T-helper 2 cell treated with Interferon-gamma antibody and Interleukin-4, amounts not matched to agents 5 μg/mL and 100 μg/mL, for 36 hours (primary cell): ENCODE measurements at regions not wholly inside any gene's neighbourhood (a gene's known extent, or its start where the extent isn't known, plus 50 kb on each side); places are given as distances from the start of the nearest gene placed in this dataset.

Experiments
- DNase-seq: peaks from one replicate; pipeline ENCODE4 v3.0.0; 2021; ENCODE audit warnings: low spot score
- H3K27ac Mint-ChIP-seq: one replicate; pipeline ENCODE4 v1.8.0; 2021; ENCODE audit warnings: mild to moderate bottlenecking, mixed read lengths
- H3K27me3 Mint-ChIP-seq: one replicate; pipeline ENCODE4 v1.8.0; 2021; ENCODE audit warnings: low read depth, mixed read lengths
- H3K36me3 Mint-ChIP-seq: one replicate; pipeline ENCODE4 v1.8.0; 2021; ENCODE audit warnings: low read depth, mixed read lengths
- H3K4me1 Mint-ChIP-seq: one replicate; pipeline ENCODE4 v1.8.0; 2021; ENCODE audit warnings: low read depth, mixed read lengths
- H3K4me3 Mint-ChIP-seq: one replicate; pipeline ENCODE4 v1.8.0; 2022; ENCODE audit warnings: mild to moderate bottlenecking, moderate library complexity, mixed read lengths
- H3K9me3 Mint-ChIP-seq: one replicate; pipeline ENCODE4 v1.8.0; 2021; ENCODE audit warnings: mixed read lengths

GRCh38 chr4:138964716-138965426 is 50.7 kb upstream of the NOCT start:
- Mint-ChIP-seq H3K4me1 (no peaks in the 10 kb centered on the region), H3K27me3 (no peaks in the 10 kb centered on the region), H3K9me3 (no peaks in the 10 kb centered on the region), H3K27ac (no peak overlapping the region), H3K4me3 (no peak overlapping the region), H3K36me3 (no peaks in the 10 kb centered on the region)
- DNase-seq = no peak

- no peaks in the 10 kb centered on the region for H3K27me3 Mint-ChIP-seq
- H3K4me1 Mint-ChIP-seq = peaks cover 1% of the 10 kb centered on the region
- H3K4me3 Mint-ChIP-seq = no peak overlapping the region
- H3K36me3 Mint-ChIP-seq = no peaks in the 10 kb centered on the region
- no peak for DNase-seq
- no peak overlapping the region for H3K27ac Mint-ChIP-seq
- H3K9me3 Mint-ChIP-seq = no peaks in the 10 kb centered on the region
These were observed 52.2 kb upstream of the NOCT start for GRCh38 chr4:138963412-138963811.

GRCh38 chr4:138961664-138962063 is 53.9 kb upstream of the NOCT start:
- Mint-ChIP-seq H3K27ac (no peak overlapping the region), H3K4me1 (peaks cover 4% of the 10 kb centered on the region)

GRCh38 chr4:138961129-138961528 is 54.5 kb upstream of the NOCT start:
- Mint-ChIP-seq H3K4me3 (no peak overlapping the region), H3K9me3 (no peaks in the 10 kb centered on the region), H3K27ac (no peak overlapping the region), H3K36me3 (no peaks in the 10 kb centered on the region), H3K27me3 (peaks cover 2% of the 10 kb centered on the region), H3K4me1 (peaks cover 4% of the 10 kb centered on the region)
- DNase-seq = no peak

More at GRCh38 chr4:138961664-138962063, 53.9 kb upstream of the NOCT start:
- no peaks in the 10 kb centered on the region for H3K9me3 Mint-ChIP-seq
- H3K4me3 Mint-ChIP-seq = no peak overlapping the region
- H3K36me3 Mint-ChIP-seq = no peaks in the 10 kb centered on the region
- H3K27me3 Mint-ChIP-seq = peaks cover 2% of the 10 kb centered on the region
- no peak for DNase-seq

- H3K36me3 Mint-ChIP-seq = no peaks in the 10 kb centered on the region
- no peak for DNase-seq
- no peak overlapping the region for H3K4me3 Mint-ChIP-seq
- peaks cover 4% of the 10 kb centered on the region for H3K27me3 Mint-ChIP-seq
- no peak overlapping the region for H3K27ac Mint-ChIP-seq
- H3K9me3 Mint-ChIP-seq = no peaks in the 10 kb centered on the region
- H3K4me1 Mint-ChIP-seq = peaks cover 4% of the 10 kb centered on the region
These were observed 55.3 kb upstream of the NOCT start for GRCh38 chr4:138960175-138960710.

- Mint-ChIP-seq H3K9me3 (no peaks in the 10 kb centered on the region), H3K4me3 (no peak overlapping the region), H3K4me1 (peaks cover 4% of the 10 kb centered on the region), H3K27me3 (peaks cover 4% of the 10 kb centered on the region), H3K27ac (no peak overlapping the region), H3K36me3 (no peaks in the 10 kb centered on the region)
- DNase-seq = no peak
These were observed 56.3 kb upstream of the NOCT start for GRCh38 chr4:138959097-138959815.

- no peaks in the 10 kb centered on the region for H3K36me3 Mint-ChIP-seq
- no peaks in the 10 kb centered on the region for H3K9me3 Mint-ChIP-seq
- no peak for DNase-seq
- H3K4me3 Mint-ChIP-seq = no peak overlapping the region
- H3K27me3 Mint-ChIP-seq = peaks cover 4% of the 10 kb centered on the region
- peaks cover 4% of the 10 kb centered on the region for H3K4me1 Mint-ChIP-seq
- no peak overlapping the region for H3K27ac Mint-ChIP-seq
These were observed 57.1 kb upstream of the NOCT start for GRCh38 chr4:138958519-138958918.

- H3K4me3 Mint-ChIP-seq = no peak overlapping the region
- peaks cover 4% of the 10 kb centered on the region for H3K27me3 Mint-ChIP-seq
- H3K36me3 Mint-ChIP-seq = no peaks in the 10 kb centered on the region
- H3K27ac Mint-ChIP-seq = no peak overlapping the region
- no peaks in the 10 kb centered on the region for H3K9me3 Mint-ChIP-seq
- peaks cover 4% of the 10 kb centered on the region for H3K4me1 Mint-ChIP-seq
- DNase-seq = no peak
These were observed 58.3 kb upstream of the NOCT start for GRCh38 chr4:138957302-138957701.

- DNase-seq = no peak
- no peak overlapping the region for H3K4me3 Mint-ChIP-seq
- H3K9me3 Mint-ChIP-seq = no peaks in the 10 kb centered on the region
- H3K4me1 Mint-ChIP-seq = peaks cover 4% of the 10 kb centered on the region
- no peaks in the 10 kb centered on the region for H3K36me3 Mint-ChIP-seq
- no peak overlapping the region for H3K27ac Mint-ChIP-seq
- H3K27me3 Mint-ChIP-seq = peaks cover 4% of the 10 kb centered on the region
These were observed 61.2 kb upstream of the NOCT start for GRCh38 chr4:138954428-138954827.

GRCh38 chr4:138953961-138954371 is 61.6 kb upstream of the NOCT start:
- no peak for DNase-seq
- H3K4me3 Mint-ChIP-seq = no peak overlapping the region
- no peaks in the 10 kb centered on the region for H3K36me3 Mint-ChIP-seq
- no peaks in the 10 kb centered on the region for H3K9me3 Mint-ChIP-seq
- H3K27ac Mint-ChIP-seq = no peak overlapping the region
- peaks cover 4% of the 10 kb centered on the region for H3K4me1 Mint-ChIP-seq
- H3K27me3 Mint-ChIP-seq = peaks cover 4% of the 10 kb centered on the region

GRCh38 chr4:138952411-138952810 is 63.2 kb upstream of the NOCT start:
- Mint-ChIP-seq H3K4me1 (no peaks in the 10 kb centered on the region), H3K27ac (no peak overlapping the region), H3K36me3 (no peaks in the 10 kb centered on the region), H3K9me3 (no peaks in the 10 kb centered on the region), H3K27me3 (peaks cover 2% of the 10 kb centered on the region), H3K4me3 (no peak overlapping the region)
- DNase-seq = no peak

GRCh38 chr4:138951764-138952163 is 63.8 kb upstream of the NOCT start:
- H3K27me3 Mint-ChIP-seq = peaks cover 2% of the 10 kb centered on the region
- H3K9me3 Mint-ChIP-seq = no peaks in the 10 kb centered on the region

GRCh38 chr4:138949866-138950265 is 65.7 kb upstream of the NOCT start:
- no peak overlapping the region for H3K27ac Mint-ChIP-seq
- no peaks in the 10 kb centered on the region for H3K36me3 Mint-ChIP-seq
- DNase-seq = no peak
- no peak overlapping the region for H3K4me3 Mint-ChIP-seq
- no peaks in the 10 kb centered on the region for H3K4me1 Mint-ChIP-seq
- H3K9me3 Mint-ChIP-seq = no peaks in the 10 kb centered on the region
- peaks cover 2% of the 10 kb centered on the region for H3K27me3 Mint-ChIP-seq

More at GRCh38 chr4:138951764-138952163, 63.8 kb upstream of the NOCT start:
- H3K4me3 Mint-ChIP-seq = no peak overlapping the region
- no peaks in the 10 kb centered on the region for H3K36me3 Mint-ChIP-seq
- no peak for DNase-seq
- H3K4me1 Mint-ChIP-seq = no peaks in the 10 kb centered on the region
- H3K27ac Mint-ChIP-seq = no peak overlapping the region

- no peaks in the 10 kb centered on the region for H3K36me3 Mint-ChIP-seq
- H3K27ac Mint-ChIP-seq = no peak overlapping the region
- H3K4me3 Mint-ChIP-seq = no peak overlapping the region
- DNase-seq = no peak
- peaks cover 2% of the 10 kb centered on the region for H3K27me3 Mint-ChIP-seq
- H3K9me3 Mint-ChIP-seq = no peaks in the 10 kb centered on the region
- no peaks in the 10 kb centered on the region for H3K4me1 Mint-ChIP-seq
These were observed 66.7 kb upstream of the NOCT start for GRCh38 chr4:138948918-138949317.
